Ovary (tissue), 7 donors: ENCODE measurements at regions not wholly inside any gene's neighbourhood (a gene's known extent, or its start where the extent isn't known, plus 50 kb on each side); places are given as distances from the start of the nearest gene placed in this dataset.

Experiments used
- DNase-seq, 5 donors: peaks; one replicate each; pipeline ENCODE4 v3.0.0-alpha.2; 2019 to 2020
- H3K27ac ChIP-seq, 2 donors: fragments of 200-600 bp; one replicate each; pipeline versions ENCODE4 v1.5.1 to v1.8.0; 2019 to 2022
- H3K27me3 ChIP-seq: fragments of 200-600 bp; one replicate; pipeline ENCODE4 v1.8.0; 2022
- H3K36me3 ChIP-seq: fragments of 200-600 bp; sonication (generic); one replicate; pipeline ENCODE4 v1.5.1; 2019
- H3K4me1 ChIP-seq: one replicate; pipeline ENCODE4 v1.8.1; 2013; ENCODE audit warnings: mild to moderate bottlenecking, moderate library complexity; ENCODE audit not compliant: insufficient read depth
- H3K4me3 ChIP-seq: fragments of 200-600 bp; sonication (generic); one replicate; pipeline ENCODE4 v1.5.1; 2017
- H3K9me3 ChIP-seq, 2 donors: fragments of 200-600 bp in 1 of 2; sonication (generic) in 1 of 2; one replicate each; pipeline versions ENCODE4 v1.5.1 to v1.8.1; 2013 to 2019; ENCODE audit warnings: mild to moderate bottlenecking in 1 of 2, moderate library complexity in 1 of 2
- CTCF ChIP-seq, 3 donors: fragments of 450-650 bp in 2 of 3; fragments of 200-600 bp in 1 of 3; IDR thresholded peaks; one replicate each; pipeline versions ENCODE4 v1.5.1 to v1.8.0; 2016 to 2022; ENCODE audit warnings: antibody characterized with exemption in 3 of 3, mild to moderate bottlenecking in 1 of 3
- EP300 ChIP-seq: sonication (generic); formaldehyde crosslinking; IDR thresholded peaks from one replicate; pipeline ENCODE4 v1.6.1; 2017; ENCODE audit warnings: antibody characterized with exemption
- POLR2A ChIP-seq: fragments of 450-650 bp; IDR thresholded peaks from one replicate; pipeline ENCODE4 v1.6.1; 2017; ENCODE audit warnings: antibody characterized with exemption, mild to moderate bottlenecking, moderate library complexity
- WGBS, 3 donors: extraction: QIAGEN DNeasy Blood & Tissue Kit in 1 of 3; methylation state at CpG; one replicate each; pipeline versions ENCODE4 v1.1.5 to v1.1.7; 2013 to 2017; 5-methylcytosine and 5-hydroxymethylcytosine counted together
- intact Hi-C, 4 donors: fragments of 100-400 bp; cut with DNase I; formaldehyde crosslinking; loops; one replicate each; pipeline versions ENCODE4 v1.11.0 to v1.15.1; 2022 to 2023
- donor health status: DM: no; HTN: no; CAD: no; lungs with moderate emphysema.
- donor health status: DM: no; HTN: no; CAD: no.
- donor health status: Bipolar disorder and iron deficiency.
- donor health status: DM: no; HTN: no; CAD: no.
- donor health status: DM: yes; HTN: yes; CAD: no.

- Histone ChIP-seq H3K27me3 (no peaks in the 10 kb centered on the region), H3K4me1 (no peaks in the 10 kb centered on the region), H3K4me3 (no peak overlapping the region), H3K9me3 (no peaks in the 10 kb centered on the region), H3K27ac (no peak overlapping the region), H3K36me3 (no peaks in the 10 kb centered on the region)
- intact Hi-C loops, result no loop called here
- 53 to 56% (median 54%) methylated on average over 12 of the region's 12 CpGs for WGBS, 3 donors
- no peak for TF ChIP-seq EP300
- no peak for TF ChIP-seq CTCF (IDR thresholded peaks at IDR 0.05)
- TF ChIP-seq POLR2A, result no peak
- DNase-seq, result no peak
Measured at GRCh38 chr12:107586256-107586970, 99.2 kb upstream of the PWP1 start.

- WGBS, 3 donors, result 78 to 79% (median 78%) methylated on average over 3 of the region's 3 CpGs
- H3K36me3 ChIP-seq, result no peaks in the 10 kb centered on the region
- TF ChIP-seq POLR2A (no peak), EP300 (no peak), CTCF (IDR thresholded peaks at IDR 0.05) (no peak)
- H3K4me1 ChIP-seq, result no peaks in the 10 kb centered on the region
- H3K4me3 ChIP-seq, result no peak overlapping the region
- H3K27ac ChIP-seq, result no peak overlapping the region
- intact Hi-C loops, result no loop called here
- H3K27me3 ChIP-seq, result no peaks in the 10 kb centered on the region
- no peak for DNase-seq
- H3K9me3 ChIP-seq, result no peaks in the 10 kb centered on the region
Measured at GRCh38 chr12:107590413-107590812, 95.2 kb upstream of the PWP1 start.

GRCh38 chr12:107590814-107591375, 94.7 kb upstream of the PWP1 start:
- Histone ChIP-seq H3K27me3 (no peaks in the 10 kb centered on the region), H3K4me1 (no peaks in the 10 kb centered on the region), H3K27ac (no peak overlapping the region), H3K4me3 (no peak overlapping the region), H3K36me3 (no peaks in the 10 kb centered on the region), H3K9me3 (no peaks in the 10 kb centered on the region)
- no peak for DNase-seq
- intact Hi-C loops, result no loop called here
- no peak for TF ChIP-seq EP300
- TF ChIP-seq POLR2A, result no peak
- WGBS, 3 donors, result 79 to 91% (median 84%) methylated on average over 2 of the region's 2 CpGs

- Histone ChIP-seq H3K4me3 (no peak overlapping the region), H3K9me3 (no peaks in the 10 kb centered on the region), H3K4me1 (no peaks in the 10 kb centered on the region), H3K36me3 (no peaks in the 10 kb centered on the region), H3K27me3 (no peaks in the 10 kb centered on the region), H3K27ac (no peak overlapping the region)
- DNase-seq, result no peak
- no peak for TF ChIP-seq EP300
- no peak for TF ChIP-seq CTCF (IDR thresholded peaks at IDR 0.05)
- TF ChIP-seq POLR2A, result no peak
- WGBS, 3 donors, result 75 to 83% (median 76%) methylated on average over 7 of the region's 7 CpGs
- intact Hi-C loops, result no loop called here
Measured at GRCh38 chr12:107593713-107594381, 91.8 kb upstream of the PWP1 start.

GRCh38 chr12:107594995-107595394, 90.6 kb upstream of the PWP1 start:
- intact Hi-C loops, result no loop called here
- DNase-seq, result no peak
- TF ChIP-seq CTCF (IDR thresholded peaks at IDR 0.05) (no peak), EP300 (no peak), POLR2A (no peak)
- Histone ChIP-seq H3K27ac (no peak overlapping the region), H3K4me1 (no peaks in the 10 kb centered on the region), H3K27me3 (no peaks in the 10 kb centered on the region), H3K9me3 (no peaks in the 10 kb centered on the region), H3K4me3 (no peak overlapping the region), H3K36me3 (no peaks in the 10 kb centered on the region)
- WGBS, 3 donors, result 87 to 88% (median 88%) methylated on average over 3 of the region's 3 CpGs
